GM19438 (cell line): ENCODE measurements at regions not wholly inside any gene's neighbourhood (a gene's known extent, or its start where the extent isn't known, plus 50 kb on each side); places are given as distances from the start of the nearest gene placed in this dataset.
A peak's percentile ranks its signal among the peaks of the same experiment; 100 is the strongest.
"Not testable (repeated sequence)": the region's sequence is repeated elsewhere in the genome, so short reads cannot be mapped to it uniquely, and the experiment has no call there.

Experiments used
- ATAC-seq: cut with Tn5 transposase; IDR thresholded peaks from one replicate; pipeline ENCODE4 v1.9.1; 2021; ENCODE audit warnings: low read depth; ENCODE audit not compliant: unreplicated experiment

GRCh38 chr5:79924936-79925893 is 65.8 kb downstream of the MTX3 start:
- ATAC-seq = no peak

GRCh38 chr5:79923431-79923830 is 67.6 kb downstream of the MTX3 start:
- no peak for ATAC-seq

GRCh38 chr5:79922626-79923025 is 68.4 kb downstream of the MTX3 start:
- ATAC-seq = no peak

GRCh38 chr5:79907452-79907851 is 83.6 kb downstream of the MTX3 start:
- ATAC-seq = not testable (repeated sequence)

- not testable (repeated sequence) for ATAC-seq
Measured at GRCh38 chr5:79902571-79902970, 88.5 kb downstream of the MTX3 start.

GRCh38 chr5:79901631-79902030 is 89.4 kb downstream of the MTX3 start:
- no peak for ATAC-seq

GRCh38 chr5:79898611-79899010 is 92.5 kb downstream of the MTX3 start:
- no peak for ATAC-seq

GRCh38 chr5:79893976-79894375 is 97.1 kb downstream of the MTX3 start:
- no peak for ATAC-seq

- ATAC-seq = no peak
Measured at GRCh38 chr5:79893485-79893884, 97.6 kb downstream of the MTX3 start.

- no peak for ATAC-seq
Measured at GRCh38 chr5:79890930-79891249, 100.2 kb downstream of the MTX3 start.

- no peak for ATAC-seq
Measured at GRCh38 chr5:79890119-79890929, 100.7 kb downstream of the MTX3 start.

GRCh38 chr5:79888643-79889042 is 102.4 kb downstream of the MTX3 start:
- no peak for ATAC-seq

GRCh38 chr5:79886925-79887655 is 104.0 kb downstream of the MTX3 start:
- peak; percentile 52 for ATAC-seq

- ATAC-seq = no peak
Measured at GRCh38 chr5:79886456-79886855, 104.6 kb downstream of the MTX3 start.

- not testable (repeated sequence) for ATAC-seq
Measured at GRCh38 chr5:79879880-79880279, 111.2 kb downstream of the MTX3 start.

GRCh38 chr5:79878721-79879336 is 112.2 kb downstream of the MTX3 start:
- no peak for ATAC-seq

GRCh38 chr5:79878136-79878679 is 112.9 kb downstream of the MTX3 start:
- no peak for ATAC-seq

GRCh38 chr5:79876456-79876855 is 114.6 kb downstream of the MTX3 start:
- no peak for ATAC-seq

GRCh38 chr5:79875230-79875629 is 115.8 kb downstream of the MTX3 start:
- no peak for ATAC-seq

GRCh38 chr5:79873187-79873586 is 117.9 kb downstream of the MTX3 start:
- no peak for ATAC-seq
